ENCODE measurements at regions not wholly inside any gene's neighbourhood (a gene's known extent, or its start where the extent isn't known, plus 50 kb on each side); places are given as distances from the start of the nearest gene placed in this dataset.
A peak's percentile ranks its signal among the peaks of the same experiment; 100 is the strongest.

DNA sequence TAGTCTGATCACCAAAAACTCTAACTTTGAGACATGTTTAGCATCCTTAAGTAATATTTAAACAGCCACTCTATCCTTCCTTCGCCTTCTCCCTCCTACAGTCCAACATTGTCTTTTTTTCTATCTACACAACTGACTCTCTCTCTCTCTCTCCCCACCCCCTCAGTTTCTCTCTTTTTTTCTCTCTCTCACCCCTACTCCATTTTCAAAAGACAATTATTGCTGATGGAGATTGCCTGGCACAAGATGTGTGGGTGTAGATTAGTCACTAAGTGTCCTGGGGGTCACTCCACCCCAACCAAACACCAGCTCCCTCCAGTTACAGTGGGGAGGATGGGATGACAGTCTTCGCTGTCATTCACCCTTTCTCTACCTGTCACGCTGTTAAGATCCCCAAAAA, 94.5 kb upstream of the NFIA start:
- DNase-seq (ENCODE audit: low read depth): no peak

DNA sequence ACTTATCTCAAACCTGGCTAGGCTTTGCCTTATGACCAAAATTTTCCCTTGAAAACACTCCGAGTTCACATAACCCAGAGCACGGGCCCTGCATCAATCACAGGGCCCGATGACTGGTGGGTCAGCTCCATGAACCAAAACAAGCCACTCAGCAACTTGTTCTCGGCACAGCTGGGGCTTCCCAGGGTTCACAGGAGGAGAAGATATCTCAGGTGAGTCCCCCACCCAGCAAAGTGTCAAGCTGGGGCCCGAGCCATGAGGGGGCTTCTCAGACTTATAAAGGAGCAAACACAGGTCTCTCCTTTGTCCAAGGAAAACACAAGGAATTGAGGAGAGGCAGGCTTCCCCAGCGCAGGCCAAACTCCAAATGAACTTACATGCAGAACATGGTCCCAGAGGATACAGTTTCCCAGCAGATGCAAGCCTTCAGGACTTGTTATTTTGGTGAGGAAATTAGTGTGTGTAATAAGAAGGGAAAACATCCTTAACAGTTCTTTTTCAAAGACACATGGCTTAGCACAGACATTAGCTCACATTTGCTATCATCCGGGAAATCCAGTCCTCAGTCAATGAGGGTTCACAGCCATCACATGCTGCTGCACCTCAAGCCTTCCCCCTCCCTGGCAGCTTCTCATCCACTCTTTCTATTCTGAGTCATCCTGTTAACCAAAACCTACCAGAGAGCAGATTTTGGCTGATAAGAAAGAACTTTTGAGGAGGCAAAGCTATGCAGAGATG, 98.1 kb upstream of the NFIA start:
- DNase-seq (ENCODE audit: low read depth): no peak

- DNase-seq (ENCODE audit: low read depth): no peak
Measured at GRCh38 chr1:60983701-60984061, 98.7 kb upstream of the NFIA start.

DNA sequence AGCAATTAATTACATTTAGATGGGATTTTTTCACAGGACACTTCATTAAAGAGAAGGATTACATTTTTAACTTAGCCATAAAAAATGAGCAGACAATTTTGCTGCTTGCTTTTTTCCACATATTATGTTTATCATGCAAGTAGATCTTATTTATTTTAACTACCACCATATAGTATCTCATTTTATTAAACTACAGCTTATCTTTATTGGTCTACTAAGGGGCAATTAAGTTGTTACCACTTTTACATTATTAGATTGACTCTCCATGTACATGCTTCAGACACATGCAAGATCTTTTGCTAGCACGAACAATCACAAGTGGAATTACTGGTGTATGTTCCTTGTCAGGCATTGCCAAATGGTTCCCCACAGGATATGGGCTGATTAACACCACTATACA, 99.8 kb upstream of the NFIA start:
- DNase-seq (ENCODE audit: low read depth): no peak

GRCh38 chr1:60981357-60981756, 101.0 kb upstream of the NFIA start:
- DNase-seq (ENCODE audit: low read depth): no peak

GRCh38 chr1:60978421-60979357, 103.7 kb upstream of the NFIA start:
- DNase-seq (ENCODE audit: low read depth): no peak

GRCh38 chr1:60977661-60978060, 104.7 kb upstream of the NFIA start:
- no peak for DNase-seq (ENCODE audit: low read depth)

DNA sequence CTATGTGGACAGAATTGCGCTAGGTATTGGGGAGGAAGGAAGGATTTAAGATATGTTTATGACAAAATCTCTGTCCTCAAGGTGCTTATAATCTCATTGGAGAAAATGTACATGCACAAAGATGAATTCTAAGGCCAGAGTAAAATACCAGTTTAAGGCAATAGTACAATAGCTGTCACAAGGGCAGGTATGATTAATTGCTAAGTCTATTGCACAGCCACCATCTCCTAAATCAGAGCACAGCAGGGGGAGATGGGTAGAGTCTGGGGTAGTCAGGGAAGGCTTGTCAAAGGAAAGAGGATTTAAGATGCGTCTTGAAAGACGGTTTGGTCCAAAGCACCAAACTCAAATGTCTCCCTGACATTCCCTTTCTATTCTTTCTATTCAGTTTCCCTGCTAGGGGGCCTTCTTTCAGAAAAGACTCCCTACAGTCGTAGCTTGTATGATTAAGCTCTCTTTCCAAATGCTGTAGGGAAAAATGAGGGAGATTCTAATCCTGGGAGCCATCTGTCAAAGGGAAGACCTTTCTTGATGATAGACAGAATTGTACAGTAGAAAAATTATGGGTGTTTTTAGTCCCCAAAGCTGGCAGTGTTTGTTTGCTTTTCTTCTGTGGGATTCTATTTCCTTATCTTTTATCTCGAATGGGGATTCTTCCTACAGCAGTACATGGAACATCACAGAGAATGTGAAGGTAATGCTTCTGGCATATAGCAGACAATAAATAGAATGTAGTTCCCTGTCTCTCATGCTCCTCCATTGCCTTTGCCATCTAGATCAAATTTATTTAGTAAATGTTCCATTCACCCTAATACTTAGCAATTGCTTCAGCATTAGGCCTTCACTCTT, 107.6 kb upstream of the NFIA start:
- no peak for DNase-seq (ENCODE audit: low read depth)

DNA sequence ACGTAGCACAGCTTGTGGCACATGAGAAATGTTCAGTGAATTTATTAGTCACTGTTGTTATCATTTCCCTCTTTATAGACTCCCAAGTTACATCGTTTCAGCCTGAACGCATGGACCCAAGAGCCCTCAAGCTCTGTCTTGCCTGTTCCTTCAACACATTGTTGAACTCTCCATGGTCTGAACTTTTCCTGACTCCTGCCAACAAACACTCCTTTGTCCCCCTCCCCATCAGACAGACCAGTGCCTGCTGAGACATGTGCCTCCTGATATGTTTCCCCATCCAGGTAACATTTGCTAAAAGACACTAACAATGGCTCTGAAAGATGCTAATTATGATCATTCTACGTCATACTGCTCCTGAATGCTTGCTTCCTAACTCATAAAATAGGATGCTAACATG, 108.7 kb upstream of the NFIA start:
- DNase-seq (ENCODE audit: low read depth): no peak

- DNase-seq (ENCODE audit: low read depth): peak; percentile 68
Measured at GRCh38 chr1:60972841-60973364, 109.5 kb upstream of the NFIA start.

DNA sequence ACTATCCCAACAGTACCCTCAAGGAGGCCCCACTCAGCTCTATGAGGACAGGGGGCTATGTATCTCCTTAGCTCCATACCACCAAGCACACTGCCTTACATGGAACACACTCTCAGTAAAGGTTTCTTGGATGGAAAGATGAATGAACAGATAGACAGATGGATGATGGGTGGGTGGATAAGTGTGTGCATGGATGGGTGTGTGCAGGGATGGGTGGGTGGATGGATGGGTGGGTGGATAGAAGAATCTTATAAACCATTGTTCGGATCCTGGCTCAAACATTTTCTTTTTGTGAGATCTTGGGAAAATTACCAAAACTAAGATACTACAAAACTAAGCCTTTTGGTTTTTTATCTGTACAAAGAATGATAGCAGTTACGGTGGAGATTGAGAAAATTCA, 111.0 kb upstream of the NFIA start:
- DNase-seq (ENCODE audit: low read depth): no peak

GRCh38 chr1:60969971-60970509, 112.3 kb upstream of the NFIA start:
- DNase-seq (ENCODE audit: low read depth): no peak

GRCh38 chr1:60965280-60965854, 117.0 kb upstream of the NFIA start:
- no peak for DNase-seq (ENCODE audit: low read depth)

DNA sequence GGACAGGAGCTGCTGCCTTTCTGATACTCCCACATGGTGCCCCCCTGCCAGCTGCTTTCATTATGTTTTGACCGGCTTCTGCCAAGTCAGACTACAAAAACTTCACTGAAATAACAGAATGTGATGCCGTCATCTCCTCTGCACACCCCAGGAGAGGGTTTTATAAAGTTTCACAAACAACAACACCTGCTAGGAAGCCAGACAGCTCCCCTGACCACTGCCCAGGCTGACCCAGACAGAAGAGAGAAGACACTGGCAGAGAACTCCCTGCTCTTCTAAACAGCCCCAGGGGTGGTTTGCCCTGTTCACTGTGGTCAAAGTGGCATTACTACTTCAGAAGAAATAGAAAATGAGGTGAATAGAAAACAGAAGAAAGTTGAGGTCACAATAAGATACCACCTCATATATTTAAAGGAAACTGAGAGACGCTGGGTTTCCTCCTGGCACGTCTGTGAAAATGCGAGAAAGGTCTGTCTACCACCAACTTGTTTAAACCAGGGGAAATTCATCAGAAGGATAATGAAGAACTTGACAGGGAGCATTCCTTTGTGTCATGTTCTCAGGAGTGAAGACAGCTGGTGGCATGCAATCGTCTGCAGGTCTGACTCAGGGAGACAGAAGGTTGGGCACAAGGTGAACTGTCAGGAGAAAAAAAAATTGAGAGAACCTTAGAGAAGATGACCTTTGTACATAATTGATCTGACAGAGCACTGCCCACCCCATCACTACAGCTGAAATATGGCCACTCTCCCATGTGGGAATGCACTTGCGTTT, 119.0 kb upstream of the NFIA start:
- no peak for DNase-seq (ENCODE audit: low read depth)

DNA sequence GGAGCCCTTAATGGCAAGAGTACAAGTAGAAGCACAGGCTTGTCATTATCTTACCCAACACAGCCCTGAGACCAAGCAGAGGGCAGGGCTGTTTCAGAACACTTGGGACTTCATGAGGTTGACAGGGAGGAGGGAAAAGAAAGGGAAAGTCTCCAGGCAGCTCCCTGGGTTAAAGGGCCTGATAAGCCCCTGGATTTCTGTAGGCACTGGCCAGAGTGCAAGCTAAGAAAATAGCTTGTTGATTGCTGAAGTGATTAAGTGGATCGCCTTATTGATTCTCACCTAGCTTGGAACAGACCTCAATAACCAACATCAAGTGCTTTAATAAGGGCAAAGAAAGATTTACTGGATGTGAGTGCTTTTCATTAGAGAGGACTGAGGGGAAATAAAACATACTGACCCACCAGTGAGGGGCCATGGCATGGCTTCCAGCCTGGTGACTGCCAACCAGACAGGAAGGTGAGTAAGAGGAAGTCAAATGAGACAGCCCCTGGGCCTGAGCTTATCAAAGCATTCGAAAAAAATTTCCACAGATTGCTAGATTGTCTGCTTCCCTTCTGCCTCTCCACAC, 121.4 kb upstream of the NFIA start:
- DNase-seq (ENCODE audit: low read depth): no peak

DNA sequence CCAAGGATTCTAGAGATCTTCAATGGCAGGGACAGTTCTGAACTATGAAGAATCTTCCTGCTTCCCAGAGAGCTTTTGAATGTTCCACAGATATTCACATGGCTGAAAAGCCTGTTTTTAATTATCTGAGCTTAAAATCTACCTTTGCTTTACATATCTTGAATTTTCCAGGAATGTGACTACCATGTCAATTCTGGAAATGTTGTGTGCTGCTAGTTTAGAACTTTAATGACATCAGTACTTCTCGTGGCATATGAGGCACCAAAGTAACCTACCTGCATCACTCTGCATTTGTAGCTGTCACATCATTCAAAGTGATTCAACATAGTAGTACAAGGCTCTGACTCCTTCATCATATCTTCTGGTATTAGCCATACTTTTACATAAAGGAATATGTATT, 122.7 kb upstream of the NFIA start:
- DNase-seq (ENCODE audit: low read depth): no peak

DNA sequence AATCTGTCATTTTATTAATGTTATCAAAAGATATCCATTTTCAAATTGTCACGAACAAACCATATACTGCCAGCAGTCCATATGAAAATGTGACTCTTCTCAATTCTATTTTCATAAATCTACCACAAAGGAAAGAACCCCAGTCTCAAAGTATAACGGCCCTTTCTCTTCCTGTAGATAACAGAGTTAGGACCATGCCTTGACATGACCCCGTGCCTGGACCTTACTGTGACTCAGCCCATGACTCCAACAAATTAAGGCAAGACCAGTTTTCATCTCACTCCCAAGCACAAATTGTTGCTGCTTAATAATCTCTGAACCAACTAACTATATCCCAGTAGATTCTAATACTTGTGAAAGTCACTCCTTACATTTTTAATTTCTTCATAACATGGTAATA, 124.4 kb upstream of the NFIA start:
- DNase-seq (ENCODE audit: low read depth): no peak

DNA sequence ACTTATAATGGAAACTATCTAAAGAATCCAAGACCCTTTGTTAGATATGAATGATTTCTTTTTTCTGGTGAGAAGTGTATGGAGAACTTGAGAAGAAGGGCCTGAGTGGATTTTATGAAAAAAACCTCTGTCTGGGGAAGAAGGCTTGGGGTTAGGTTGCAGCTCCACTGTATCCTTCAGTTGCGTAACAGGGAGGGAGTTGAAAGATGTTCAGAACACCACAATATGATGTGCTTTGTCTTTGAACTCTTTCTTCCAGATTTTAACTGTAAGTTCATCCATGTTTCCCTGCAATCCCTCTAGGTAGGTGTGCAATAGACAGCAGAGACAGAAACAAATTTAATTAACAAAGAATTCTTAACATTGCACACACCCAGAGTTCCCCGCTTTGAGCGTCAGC, 125.8 kb upstream of the NFIA start:
- DNase-seq (ENCODE audit: low read depth): no peak

DNA sequence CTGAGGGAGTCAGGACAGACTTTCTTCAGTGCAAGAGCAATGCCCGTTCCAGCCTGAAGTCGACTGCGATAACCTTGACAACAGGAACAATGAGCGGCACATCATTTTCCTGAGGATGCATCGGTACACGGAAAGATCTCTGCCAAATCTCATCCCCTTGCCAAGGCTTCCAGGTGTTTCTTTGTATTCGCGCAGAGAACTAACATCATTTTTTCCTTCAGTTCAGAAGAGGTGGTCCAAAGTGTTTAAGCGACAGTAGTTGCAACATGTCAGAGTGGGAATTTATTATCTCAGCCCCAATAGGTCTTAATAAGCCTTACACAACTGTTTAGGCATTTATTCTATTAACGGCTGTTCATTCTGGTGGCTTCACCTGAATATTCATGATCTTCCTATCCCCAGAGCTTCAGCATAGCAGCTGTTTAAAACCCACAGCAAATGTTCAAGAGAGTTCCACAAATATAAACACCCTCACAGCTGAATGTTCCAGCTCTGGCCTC, 129.7 kb upstream of the NFIA start:
- no peak for DNase-seq (ENCODE audit: low read depth)
